Fibroblast of lung (primary cell): ENCODE measurements at regions not wholly inside any gene's neighbourhood (a gene's known extent, or its start where the extent isn't known, plus 50 kb on each side); places are given as distances from the start of the nearest gene placed in this dataset.

Experiments
- DNase-seq, 2 donors: peaks; one replicate each; pipeline versions ENCODE4 v3.0.0 to v3.0.0-alpha.2; 2010; ENCODE audit warnings: low read depth in 2 of 2
- H2AFZ ChIP-seq: 2 replicates; pipeline ENCODE4 v1.5.1; 2012; ENCODE audit warnings: low read length, control low read depth, inconsistent platforms
- H3K27ac ChIP-seq: 2 replicates; pipeline ENCODE4 v1.5.1; 2011; ENCODE audit warnings: low read length, control low read depth; ENCODE audit not compliant: insufficient read depth
- H3K27me3 ChIP-seq: 2 replicates; pipeline ENCODE4 v1.5.1; 2011; ENCODE audit warnings: mild to moderate bottlenecking, low read length; ENCODE audit not compliant: control insufficient read depth, insufficient read depth
- H3K36me3 ChIP-seq: 2 replicates; pipeline ENCODE4 v1.5.1; 2011; ENCODE audit warnings: low read length; ENCODE audit not compliant: control insufficient read depth, insufficient read depth
- H3K4me1 ChIP-seq: 2 replicates; pipeline ENCODE4 v1.5.1; 2011; ENCODE audit warnings: low read length; ENCODE audit not compliant: control insufficient read depth, insufficient read depth; ENCODE audit errors: extremely low read depth
- H3K4me2 ChIP-seq: 2 replicates; pipeline ENCODE4 v1.5.1; 2011; ENCODE audit warnings: low read length, control low read depth; ENCODE audit not compliant: insufficient read depth; ENCODE audit errors: extremely low read depth
- H3K4me3 ChIP-seq, 4 experiments: fragments of 200-600 bp in 1 of 4; sonication (generic) in 1 of 4; replicated peaks in 1 of 4; 2 replicates each; pipeline ENCODE4 v1.5.1; 2011 to 2016; ENCODE audit warnings: low read length in 4 of 4, low read depth in 3 of 4, mild to moderate bottlenecking in 3 of 4, control low read depth in 2 of 4, inconsistent platforms in 1 of 4, mixed read lengths in 1 of 4; ENCODE audit not compliant: insufficient read depth in 1 of 4; ENCODE audit errors: control extremely low read depth in 1 of 4
- H3K79me2 ChIP-seq: 2 replicates; pipeline ENCODE4 v1.5.1; 2012; ENCODE audit warnings: mild to moderate bottlenecking, low read length, inconsistent platforms; ENCODE audit not compliant: control insufficient read depth, insufficient read depth
- H3K9ac ChIP-seq: 2 replicates; pipeline ENCODE4 v1.5.1; 2011; ENCODE audit warnings: mild to moderate bottlenecking, low read length, control low read depth; ENCODE audit not compliant: insufficient read depth
- H3K9me3 ChIP-seq: 2 replicates; pipeline ENCODE4 v1.5.1; 2012; ENCODE audit warnings: low read depth, low read length; ENCODE audit not compliant: control insufficient read depth, insufficient read depth
- H4K20me1 ChIP-seq: 2 replicates; pipeline ENCODE4 v1.5.1; 2011; ENCODE audit warnings: low read length; ENCODE audit not compliant: control insufficient read depth, insufficient read depth; ENCODE audit errors: extremely low read depth
- EZH2 ChIP-seq: IDR thresholded peaks from 2 replicates; pipeline ENCODE4 v1.5.1; 2012; ENCODE audit warnings: low read length, control low read depth, mild to moderate bottlenecking; ENCODE audit errors: missing control alignments
- TF ChIP-seq, protein P1 (sequence below), 2 donors: IDR thresholded peaks in 1 of 2; conservative IDR thresholded peaks in 1 of 2; 1 replicate in 1 of 2; 2 replicates in 1 of 2; pipeline ENCODE4 v1.5.1; 2011 to 2012; ENCODE audit warnings: low read length in 2 of 2, control low read depth in 1 of 2, inconsistent platforms in 1 of 2, low read depth in 1 of 2, mild to moderate bottlenecking in 1 of 2

DNA sequence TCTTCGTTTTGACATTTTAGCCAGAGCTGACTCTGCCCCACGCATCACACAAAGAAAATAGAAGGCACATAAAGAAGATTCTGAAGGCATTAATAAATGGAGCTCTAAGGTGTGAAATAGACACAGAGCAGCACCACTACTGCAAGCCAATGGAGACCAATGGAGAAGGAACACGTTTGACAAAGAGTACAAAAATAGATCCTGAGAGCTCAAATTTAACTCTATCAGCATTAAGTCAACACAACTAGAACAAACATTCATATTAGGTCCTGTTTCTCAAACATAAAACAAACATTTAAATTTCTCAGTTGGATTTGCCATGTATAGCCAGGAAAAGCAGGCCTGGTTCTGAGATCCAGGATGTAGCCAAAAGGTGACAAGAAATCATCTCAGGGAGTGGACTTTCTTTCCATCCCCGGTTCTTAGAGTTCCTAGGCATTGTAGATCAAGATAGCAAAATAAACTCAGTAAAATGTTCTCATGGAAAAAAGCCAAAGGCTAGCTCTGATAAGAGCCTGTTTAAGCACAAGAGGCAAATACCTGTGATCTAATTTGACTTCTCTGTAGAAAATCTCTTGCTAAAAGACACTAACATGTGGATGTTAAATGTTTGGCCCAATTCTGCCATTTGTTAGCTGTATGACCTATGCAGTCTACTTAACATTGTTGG is 174.2 kb upstream of the VIPR2 start:
- H3K4me3 ChIP-seq = no peak overlapping the region
- no peak overlapping the region for H3K4me2 ChIP-seq
- H3K27ac ChIP-seq = no peak overlapping the region
- DNase-seq = no peak
- no peak overlapping the region for H2AFZ ChIP-seq
- no peaks in the 10 kb centered on the region for H3K4me1 ChIP-seq
- H3K36me3 ChIP-seq = no peaks in the 10 kb centered on the region
- H4K20me1 ChIP-seq = no peaks in the 10 kb centered on the region
- H3K9ac ChIP-seq = no peak overlapping the region
- TF ChIP-seq EZH2 = no peak
- TF ChIP-seq, protein P1, sequence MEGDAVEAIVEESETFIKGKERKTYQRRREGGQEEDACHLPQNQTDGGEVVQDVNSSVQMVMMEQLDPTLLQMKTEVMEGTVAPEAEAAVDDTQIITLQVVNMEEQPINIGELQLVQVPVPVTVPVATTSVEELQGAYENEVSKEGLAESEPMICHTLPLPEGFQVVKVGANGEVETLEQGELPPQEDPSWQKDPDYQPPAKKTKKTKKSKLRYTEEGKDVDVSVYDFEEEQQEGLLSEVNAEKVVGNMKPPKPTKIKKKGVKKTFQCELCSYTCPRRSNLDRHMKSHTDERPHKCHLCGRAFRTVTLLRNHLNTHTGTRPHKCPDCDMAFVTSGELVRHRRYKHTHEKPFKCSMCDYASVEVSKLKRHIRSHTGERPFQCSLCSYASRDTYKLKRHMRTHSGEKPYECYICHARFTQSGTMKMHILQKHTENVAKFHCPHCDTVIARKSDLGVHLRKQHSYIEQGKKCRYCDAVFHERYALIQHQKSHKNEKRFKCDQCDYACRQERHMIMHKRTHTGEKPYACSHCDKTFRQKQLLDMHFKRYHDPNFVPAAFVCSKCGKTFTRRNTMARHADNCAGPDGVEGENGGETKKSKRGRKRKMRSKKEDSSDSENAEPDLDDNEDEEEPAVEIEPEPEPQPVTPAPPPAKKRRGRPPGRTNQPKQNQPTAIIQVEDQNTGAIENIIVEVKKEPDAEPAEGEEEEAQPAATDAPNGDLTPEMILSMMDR (conservative IDR thresholded peaks at IDR 0.05 in 1 of 2, IDR thresholded peaks at IDR 0.05 in 1 of 2; ENCODE audit: low read depth in 1 of 2, low read length in 2 of 2) = no peak
- no peaks in the 10 kb centered on the region for H3K27me3 ChIP-seq
- H3K9me3 ChIP-seq = no peaks in the 10 kb centered on the region
- H3K79me2 ChIP-seq = no peaks in the 10 kb centered on the region

- Histone ChIP-seq H3K9me3 (no peaks in the 10 kb centered on the region), H3K27ac (no peak overlapping the region), H3K36me3 (no peaks in the 10 kb centered on the region), H3K27me3 (no peaks in the 10 kb centered on the region), H3K9ac (no peak overlapping the region), H4K20me1 (no peaks in the 10 kb centered on the region), H3K4me3 (no peak overlapping the region), H2AFZ (no peak overlapping the region), H3K4me2 (no peak overlapping the region), H3K4me1 (no peaks in the 10 kb centered on the region), H3K79me2 (no peaks in the 10 kb centered on the region)
- TF ChIP-seq, protein P1 (conservative IDR thresholded peaks at IDR 0.05 in 1 of 2, IDR thresholded peaks at IDR 0.05 in 1 of 2; ENCODE audit: low read depth in 1 of 2, low read length in 2 of 2) = no peak
- TF ChIP-seq EZH2 = no peak
- DNase-seq = no peak
Measured at GRCh38 chr7:159317294-159317693, 172.6 kb upstream of the VIPR2 start.

DNA sequence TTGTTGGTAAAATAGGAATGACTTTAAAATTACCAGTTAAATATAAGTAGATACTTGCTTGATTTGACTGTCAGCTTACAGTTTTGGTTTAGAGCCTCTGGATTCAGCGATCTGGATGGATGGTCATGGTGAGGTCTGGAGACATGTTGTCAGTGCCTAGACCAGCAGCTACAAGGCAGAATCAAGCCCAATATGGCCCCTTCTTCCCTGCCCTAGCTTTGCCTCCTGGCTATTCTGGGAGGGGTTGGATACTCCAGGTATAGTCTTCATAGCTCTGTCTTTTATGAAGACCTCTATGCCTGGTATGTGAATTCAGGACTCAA is 166.5 kb upstream of the VIPR2 start:
- Histone ChIP-seq H3K27ac (no peak overlapping the region), H2AFZ (no peak overlapping the region), H3K9me3 (no peaks in the 10 kb centered on the region), H3K4me1 (no peaks in the 10 kb centered on the region), H3K36me3 (no peaks in the 10 kb centered on the region), H3K27me3 (no peaks in the 10 kb centered on the region), H3K9ac (no peak overlapping the region), H3K4me3 (no peak overlapping the region), H3K79me2 (no peaks in the 10 kb centered on the region), H3K4me2 (no peak overlapping the region), H4K20me1 (no peaks in the 10 kb centered on the region)
- no peak for DNase-seq
- TF ChIP-seq, protein P1 (conservative IDR thresholded peaks at IDR 0.05 in 1 of 2, IDR thresholded peaks at IDR 0.05 in 1 of 2; ENCODE audit: low read depth in 1 of 2, low read length in 2 of 2) = no peak
- no peak for TF ChIP-seq EZH2
